ENCODE measurements at regions not wholly inside any gene's neighbourhood (a gene's known extent, or its start where the extent isn't known, plus 50 kb on each side); places are given as distances from the start of the nearest gene placed in this dataset.
"Not testable (repeated sequence)": the region's sequence is repeated elsewhere in the genome, so short reads cannot be mapped to it uniquely, and the experiment has no call there.

DNA sequence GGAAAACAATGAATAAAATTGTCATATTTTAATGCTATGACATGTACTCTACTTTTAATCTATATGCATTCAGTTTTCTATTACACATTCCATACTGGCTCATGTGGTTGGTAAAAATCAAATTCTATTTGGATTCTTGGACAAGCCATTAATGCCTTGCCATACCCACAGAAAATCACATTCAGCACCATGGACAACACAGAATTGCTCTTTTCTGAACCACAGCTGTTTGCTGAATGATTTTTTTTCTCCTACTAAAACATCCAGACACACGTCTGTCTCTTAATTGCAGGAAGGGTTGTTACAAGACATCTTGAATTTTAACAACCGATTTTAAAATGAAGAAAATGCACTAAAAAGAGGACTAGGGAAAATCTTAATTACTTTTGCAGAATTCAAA, 675.6 kb downstream of the BRINP1 start:
- Histone ChIP-seq H3K27me3 (ENCODE audit: insufficient read depth, low read length) (no peaks in the 10 kb centered on the region), H2AFZ (ENCODE audit: low read depth, low read length) (no peak overlapping the region), H3K4me1 (ENCODE audit: insufficient read depth, low read length) (no peaks in the 10 kb centered on the region), H3K4me2 (ENCODE audit: low read length) (no peak overlapping the region), H3K36me3 (ENCODE audit: insufficient read depth, low read length) (no peaks in the 10 kb centered on the region), H3K9ac (ENCODE audit: low read length) (no peak overlapping the region), H4K20me1 (ENCODE audit: insufficient read depth, low read length) (no peaks in the 10 kb centered on the region), H3K9me3 (ENCODE audit: insufficient read depth, low read depth, low read length) (no peaks in the 10 kb centered on the region), H3K27ac (ENCODE audit: low read depth, low read length) (no peak overlapping the region), H3K79me2 (ENCODE audit: insufficient read depth, low read length) (no peaks in the 10 kb centered on the region), H3K4me3 (ENCODE audit: insufficient read depth, low read depth, low read length) (no peak overlapping the region)
- FAIRE-seq: no peak
- Mint-ChIP-seq H3K9me3 (ENCODE audit: unreplicated experiment) (no peaks in the 10 kb centered on the region), H3K4me1 (ENCODE audit: low read depth, unreplicated experiment) (no peaks in the 10 kb centered on the region), H3K27ac (ENCODE audit: unreplicated experiment) (no peak overlapping the region), H3K36me3 (ENCODE audit: low read depth, unreplicated experiment) (no peaks in the 10 kb centered on the region), H3K27me3 (ENCODE audit: low read depth, unreplicated experiment) (no peaks in the 10 kb centered on the region), H3K4me3 (ENCODE audit: unreplicated experiment) (no peak overlapping the region)
- DNase-seq (ENCODE audit: low read depth): no peak
- TF ChIP-seq, protein P1, sequence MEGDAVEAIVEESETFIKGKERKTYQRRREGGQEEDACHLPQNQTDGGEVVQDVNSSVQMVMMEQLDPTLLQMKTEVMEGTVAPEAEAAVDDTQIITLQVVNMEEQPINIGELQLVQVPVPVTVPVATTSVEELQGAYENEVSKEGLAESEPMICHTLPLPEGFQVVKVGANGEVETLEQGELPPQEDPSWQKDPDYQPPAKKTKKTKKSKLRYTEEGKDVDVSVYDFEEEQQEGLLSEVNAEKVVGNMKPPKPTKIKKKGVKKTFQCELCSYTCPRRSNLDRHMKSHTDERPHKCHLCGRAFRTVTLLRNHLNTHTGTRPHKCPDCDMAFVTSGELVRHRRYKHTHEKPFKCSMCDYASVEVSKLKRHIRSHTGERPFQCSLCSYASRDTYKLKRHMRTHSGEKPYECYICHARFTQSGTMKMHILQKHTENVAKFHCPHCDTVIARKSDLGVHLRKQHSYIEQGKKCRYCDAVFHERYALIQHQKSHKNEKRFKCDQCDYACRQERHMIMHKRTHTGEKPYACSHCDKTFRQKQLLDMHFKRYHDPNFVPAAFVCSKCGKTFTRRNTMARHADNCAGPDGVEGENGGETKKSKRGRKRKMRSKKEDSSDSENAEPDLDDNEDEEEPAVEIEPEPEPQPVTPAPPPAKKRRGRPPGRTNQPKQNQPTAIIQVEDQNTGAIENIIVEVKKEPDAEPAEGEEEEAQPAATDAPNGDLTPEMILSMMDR (IDR thresholded peaks at IDR 0.05; ENCODE audit: insufficient read depth, low read depth, low read length): no peak
- no peak for TF ChIP-seq EZH2 (IDR thresholded peaks at IDR 0.05; ENCODE audit: insufficient read depth, low read length)

DNA sequence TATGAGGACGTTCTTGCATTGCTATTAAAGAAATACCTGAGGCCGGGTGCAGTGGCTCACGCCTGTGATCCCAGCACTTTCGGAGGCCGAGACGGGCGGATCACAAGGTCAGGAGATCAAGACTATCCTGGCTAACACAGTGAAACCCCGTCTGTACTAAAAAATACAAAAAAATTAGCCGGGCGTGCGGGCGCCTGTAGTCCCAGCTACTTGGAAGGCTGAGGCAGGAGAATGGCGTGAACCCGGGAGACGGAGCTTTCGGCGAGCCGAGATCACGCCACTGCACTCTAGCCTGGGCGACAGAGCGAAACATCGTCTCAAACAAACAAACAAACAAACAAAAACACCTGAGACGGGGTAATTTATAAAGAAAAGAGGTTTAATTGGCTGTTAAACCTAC, 674.0 kb downstream of the BRINP1 start:
- H3K36me3 ChIP-seq (ENCODE audit: insufficient read depth, low read length); H3K36me3 Mint-ChIP-seq (ENCODE audit: low read depth, unreplicated experiment); H3K9me3 ChIP-seq (ENCODE audit: insufficient read depth, low read depth, low read length); H3K4me1 Mint-ChIP-seq (ENCODE audit: low read depth, unreplicated experiment); H2AFZ ChIP-seq (ENCODE audit: low read depth, low read length); H3K27ac ChIP-seq (ENCODE audit: low read depth, low read length); H3K79me2 ChIP-seq (ENCODE audit: insufficient read depth, low read length); H3K4me3 ChIP-seq (ENCODE audit: insufficient read depth, low read depth, low read length); H3K9me3 Mint-ChIP-seq (ENCODE audit: unreplicated experiment); H3K4me2 ChIP-seq (ENCODE audit: low read length); H4K20me1 ChIP-seq (ENCODE audit: insufficient read depth, low read length); FAIRE-seq; H3K27me3 ChIP-seq (ENCODE audit: insufficient read depth, low read length); H3K27me3 Mint-ChIP-seq (ENCODE audit: low read depth, unreplicated experiment); H3K27ac Mint-ChIP-seq (ENCODE audit: unreplicated experiment); H3K9ac ChIP-seq (ENCODE audit: low read length); H3K4me3 Mint-ChIP-seq (ENCODE audit: unreplicated experiment); DNase-seq (ENCODE audit: low read depth); H3K4me1 ChIP-seq (ENCODE audit: insufficient read depth, low read length): not testable (repeated sequence)

DNA sequence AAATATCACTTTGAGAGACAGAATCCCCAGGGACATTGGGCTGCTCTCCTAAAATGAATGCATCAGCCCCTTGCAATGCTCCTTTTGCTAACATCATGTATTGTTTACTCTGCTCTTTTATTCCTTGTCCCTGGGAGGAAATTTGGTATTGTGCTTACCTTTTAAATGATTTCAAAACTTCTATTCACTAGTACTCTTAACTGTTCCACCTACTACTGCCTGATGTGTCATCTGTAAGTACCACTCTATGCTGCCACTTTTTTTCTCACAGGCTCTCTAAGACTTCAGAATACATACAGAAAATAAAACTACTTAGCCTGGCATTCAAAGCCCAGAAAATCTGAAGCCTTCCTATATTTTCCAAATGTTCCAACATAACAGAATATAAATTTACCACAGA, 667.2 kb downstream of the BRINP1 start:
- DNase-seq (ENCODE audit: low read depth) (no peak), FAIRE-seq (no peak)
- no peaks in the 10 kb centered on the region for H4K20me1 ChIP-seq (ENCODE audit: insufficient read depth, low read length)
- H3K36me3 ChIP-seq (ENCODE audit: insufficient read depth, low read length): no peaks in the 10 kb centered on the region
- H3K27ac ChIP-seq (ENCODE audit: low read depth, low read length): no peak overlapping the region
- no peaks in the 10 kb centered on the region for H3K9me3 ChIP-seq (ENCODE audit: insufficient read depth, low read depth, low read length)
- H3K9ac ChIP-seq (ENCODE audit: low read length): no peak overlapping the region
- no peak overlapping the region for H3K4me3 ChIP-seq (ENCODE audit: insufficient read depth, low read depth, low read length)
- H3K4me3 Mint-ChIP-seq (ENCODE audit: unreplicated experiment): no peak overlapping the region
- H3K4me2 ChIP-seq (ENCODE audit: low read length): no peak overlapping the region
- H3K27ac Mint-ChIP-seq (ENCODE audit: unreplicated experiment): no peak overlapping the region
- H2AFZ ChIP-seq (ENCODE audit: low read depth, low read length): no peak overlapping the region
- no peaks in the 10 kb centered on the region for H3K4me1 ChIP-seq (ENCODE audit: insufficient read depth, low read length)
- TF ChIP-seq, protein P1 (IDR thresholded peaks at IDR 0.05; ENCODE audit: insufficient read depth, low read depth, low read length): no peak
- TF ChIP-seq EZH2 (IDR thresholded peaks at IDR 0.05; ENCODE audit: insufficient read depth, low read length): no peak
- H3K79me2 ChIP-seq (ENCODE audit: insufficient read depth, low read length): no peaks in the 10 kb centered on the region
- no peaks in the 10 kb centered on the region for H3K27me3 ChIP-seq (ENCODE audit: insufficient read depth, low read length)
- H3K27me3 Mint-ChIP-seq (ENCODE audit: low read depth, unreplicated experiment): no peaks in the 10 kb centered on the region
- no peaks in the 10 kb centered on the region for H3K9me3 Mint-ChIP-seq (ENCODE audit: unreplicated experiment)
- no peaks in the 10 kb centered on the region for H3K36me3 Mint-ChIP-seq (ENCODE audit: low read depth, unreplicated experiment)
- H3K4me1 Mint-ChIP-seq (ENCODE audit: low read depth, unreplicated experiment): no peaks in the 10 kb centered on the region

Measured in astrocyte (in vitro differentiated cells and primary cell).